KMS-11 (cell line): ENCODE measurements at regions not wholly inside any gene's neighbourhood (a gene's known extent, or its start where the extent isn't known, plus 50 kb on each side); places are given as distances from the start of the nearest gene placed in this dataset.

Experiments
- H2AFZ ChIP-seq: fragments of 200-600 bp; sonication (generic); 2 replicates; pipeline ENCODE4 v1.6.1; 2016; ENCODE audit warnings: antibody characterized with exemption, mixed run types, low read depth
- H3K27ac ChIP-seq: fragments of 200-600 bp; sonication (generic); 2 replicates; pipeline ENCODE4 v1.6.1; 2016; ENCODE audit warnings: mild to moderate bottlenecking, mixed run types
- H3K27me3 ChIP-seq: fragments of 200-600 bp; sonication (generic); 2 replicates; pipeline ENCODE4 v1.6.1; 2017; ENCODE audit warnings: mild to moderate bottlenecking, low read depth, mixed run types, moderate library complexity; ENCODE audit not compliant: insufficient read depth
- H3K36me3 ChIP-seq: fragments of 200-600 bp; sonication (generic); 2 replicates; pipeline ENCODE4 v1.6.1; 2017; ENCODE audit warnings: mild to moderate bottlenecking, mixed run types; ENCODE audit not compliant: insufficient read depth
- H3K4me1 ChIP-seq: fragments of 200-600 bp; sonication (generic); 2 replicates; pipeline ENCODE4 v1.6.1; 2016; ENCODE audit warnings: mild to moderate bottlenecking, low read depth, mixed run types; ENCODE audit not compliant: poor library complexity, severe bottlenecking
- H3K4me2 ChIP-seq: fragments of 200-600 bp; sonication (generic); 2 replicates; pipeline ENCODE4 v1.7.0; 2016; ENCODE audit warnings: mild to moderate bottlenecking, mixed run types
- H3K4me3 ChIP-seq: fragments of 200-600 bp; sonication (generic); IDR thresholded peaks from 2 replicates; pipeline ENCODE4 v1.6.1; 2017; ENCODE audit warnings: low read depth, low read length, mixed read lengths; ENCODE audit not compliant: insufficient read depth
- H3K79me2 ChIP-seq: fragments of 200-600 bp; sonication (generic); 2 replicates; pipeline ENCODE4 v1.6.1; 2016; ENCODE audit warnings: low read depth, mixed run types; ENCODE audit not compliant: insufficient read depth
- H3K9ac ChIP-seq: fragments of 200-600 bp; sonication (generic); 2 replicates; pipeline ENCODE4 v1.6.1; 2016; ENCODE audit warnings: mild to moderate bottlenecking, mixed run types
- H4K20me1 ChIP-seq: fragments of 200-600 bp; sonication (generic); 2 replicates; pipeline ENCODE4 v1.6.1; 2016; ENCODE audit warnings: mild to moderate bottlenecking, mixed run types; ENCODE audit not compliant: insufficient read depth
- TF ChIP-seq, protein P1 (sequence below): fragments of 200-600 bp; sonication (generic); conservative IDR thresholded peaks from 2 replicates; pipeline ENCODE4 v1.6.1; 2017; ENCODE audit warnings: low read depth, mild to moderate bottlenecking, antibody characterized with exemption, low read length, moderate library complexity, mixed read lengths

DNA sequence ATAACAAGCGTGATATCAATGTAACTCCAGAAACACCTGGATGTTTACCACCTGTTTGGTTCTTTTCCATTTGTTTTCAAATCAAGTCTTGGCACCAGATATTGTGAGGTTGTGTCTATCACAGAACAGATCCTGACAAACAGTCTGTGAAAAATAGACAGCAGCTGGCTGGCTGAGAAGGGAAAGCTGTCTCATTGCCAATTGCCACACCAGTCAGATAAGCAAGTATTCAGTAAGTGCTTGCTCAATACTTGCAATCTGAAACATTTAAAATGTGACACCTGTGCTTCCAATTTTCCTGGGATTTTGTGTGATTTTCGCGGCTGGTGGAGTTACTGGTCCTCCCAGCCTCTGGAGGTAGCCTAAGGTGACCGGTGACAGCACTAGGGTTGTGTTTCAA, 147.9 kb upstream of the MYO3A start:
- H3K9ac ChIP-seq: no peak overlapping the region
- no peaks in the 10 kb centered on the region for H3K79me2 ChIP-seq
- no peak overlapping the region for H2AFZ ChIP-seq
- H3K27me3 ChIP-seq: no peaks in the 10 kb centered on the region
- H3K4me2 ChIP-seq: no peak overlapping the region
- H4K20me1 ChIP-seq: no peaks in the 10 kb centered on the region
- H3K4me3 ChIP-seq: no peak overlapping the region
- no peak overlapping the region for H3K27ac ChIP-seq
- TF ChIP-seq, protein P1, sequence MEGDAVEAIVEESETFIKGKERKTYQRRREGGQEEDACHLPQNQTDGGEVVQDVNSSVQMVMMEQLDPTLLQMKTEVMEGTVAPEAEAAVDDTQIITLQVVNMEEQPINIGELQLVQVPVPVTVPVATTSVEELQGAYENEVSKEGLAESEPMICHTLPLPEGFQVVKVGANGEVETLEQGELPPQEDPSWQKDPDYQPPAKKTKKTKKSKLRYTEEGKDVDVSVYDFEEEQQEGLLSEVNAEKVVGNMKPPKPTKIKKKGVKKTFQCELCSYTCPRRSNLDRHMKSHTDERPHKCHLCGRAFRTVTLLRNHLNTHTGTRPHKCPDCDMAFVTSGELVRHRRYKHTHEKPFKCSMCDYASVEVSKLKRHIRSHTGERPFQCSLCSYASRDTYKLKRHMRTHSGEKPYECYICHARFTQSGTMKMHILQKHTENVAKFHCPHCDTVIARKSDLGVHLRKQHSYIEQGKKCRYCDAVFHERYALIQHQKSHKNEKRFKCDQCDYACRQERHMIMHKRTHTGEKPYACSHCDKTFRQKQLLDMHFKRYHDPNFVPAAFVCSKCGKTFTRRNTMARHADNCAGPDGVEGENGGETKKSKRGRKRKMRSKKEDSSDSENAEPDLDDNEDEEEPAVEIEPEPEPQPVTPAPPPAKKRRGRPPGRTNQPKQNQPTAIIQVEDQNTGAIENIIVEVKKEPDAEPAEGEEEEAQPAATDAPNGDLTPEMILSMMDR: no peak
- no peaks in the 10 kb centered on the region for H3K4me1 ChIP-seq
- H3K36me3 ChIP-seq: no peaks in the 10 kb centered on the region

DNA sequence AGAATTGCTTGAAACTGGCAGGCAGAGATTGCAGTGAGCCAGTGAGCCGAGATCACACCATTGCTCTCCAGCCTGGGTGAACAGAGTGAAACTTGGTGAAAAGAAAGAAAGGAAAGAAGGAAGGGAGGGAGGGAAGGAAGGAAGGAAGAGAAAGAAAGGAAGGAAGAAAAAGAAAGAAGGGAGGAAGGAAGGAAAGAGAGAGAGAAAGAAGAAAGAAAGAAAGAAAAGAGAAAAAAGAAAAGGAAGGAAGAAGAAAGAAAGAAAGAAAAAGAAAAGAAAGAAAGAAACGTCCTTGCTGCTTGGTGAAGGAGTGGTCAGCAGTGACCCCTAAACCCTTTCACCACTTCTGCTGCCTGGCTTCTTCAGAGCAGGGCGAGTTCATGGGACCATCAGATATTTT, 147.1 kb upstream of the MYO3A start:
- Histone ChIP-seq H3K4me3 (no peak overlapping the region), H3K36me3 (no peaks in the 10 kb centered on the region), H4K20me1 (no peaks in the 10 kb centered on the region), H2AFZ (no peak overlapping the region), H3K27ac (no peak overlapping the region), H3K79me2 (no peaks in the 10 kb centered on the region), H3K27me3 (no peaks in the 10 kb centered on the region), H3K4me2 (no peak overlapping the region), H3K9ac (no peak overlapping the region), H3K4me1 (no peaks in the 10 kb centered on the region)
- TF ChIP-seq, protein P1: no peak

DNA sequence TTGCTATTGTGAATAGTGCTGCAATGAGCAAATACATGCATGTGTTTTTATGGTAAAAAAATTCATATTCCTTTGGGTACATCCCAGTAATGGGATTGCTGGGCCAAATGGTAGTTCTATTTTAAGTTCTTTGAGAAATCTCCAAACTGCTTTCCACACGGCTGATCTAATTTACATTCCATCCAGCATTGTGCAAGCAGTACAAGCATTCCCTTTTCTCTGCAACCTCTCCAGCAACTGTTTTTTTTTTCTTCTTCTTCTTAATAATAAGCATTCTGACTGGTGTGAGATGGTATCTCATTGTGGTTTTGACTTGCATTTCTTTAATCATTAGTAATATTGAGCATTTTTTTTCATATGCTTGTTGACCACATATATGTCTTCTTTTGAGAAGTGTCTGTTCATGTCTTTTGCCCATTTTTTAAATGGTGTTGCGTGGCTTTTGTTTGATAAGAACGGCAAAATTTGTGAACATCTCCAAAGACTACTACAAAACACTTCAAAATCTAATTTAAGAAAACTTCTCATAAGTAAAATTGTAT, 136.1 kb upstream of the MYO3A start:
- Histone ChIP-seq H3K27me3 (no peaks in the 10 kb centered on the region), H2AFZ (no peak overlapping the region), H4K20me1 (no peaks in the 10 kb centered on the region), H3K4me1 (no peaks in the 10 kb centered on the region), H3K4me3 (no peak overlapping the region), H3K4me2 (no peak overlapping the region), H3K27ac (no peak overlapping the region), H3K79me2 (no peaks in the 10 kb centered on the region), H3K9ac (no peak overlapping the region), H3K36me3 (no peaks in the 10 kb centered on the region)
- TF ChIP-seq, protein P1: no peak

DNA sequence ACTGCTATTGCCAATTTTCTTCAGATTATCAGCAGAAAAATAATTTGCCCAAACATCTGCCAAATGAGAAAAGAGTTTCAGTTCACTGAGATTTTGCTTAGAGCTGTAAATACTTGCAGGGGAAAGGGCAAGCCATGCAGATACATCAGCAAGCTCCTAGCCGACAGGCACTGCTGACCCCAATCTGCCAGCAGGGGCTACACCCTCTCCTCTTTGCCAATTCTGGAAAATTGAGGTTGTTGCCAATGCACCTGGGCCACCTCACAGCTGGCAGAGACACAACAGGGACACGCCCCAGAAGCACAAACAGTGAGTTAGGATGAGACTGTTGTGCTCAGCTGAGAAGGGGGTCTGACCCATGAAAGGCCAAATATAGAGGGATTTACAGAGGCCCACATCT, 129.5 kb upstream of the MYO3A start:
- Histone ChIP-seq H3K4me1 (peaks cover 4% of the 10 kb centered on the region), H3K4me3 (no peak overlapping the region), H4K20me1 (no peaks in the 10 kb centered on the region), H3K9ac (no peak overlapping the region), H3K36me3 (no peaks in the 10 kb centered on the region), H3K79me2 (no peaks in the 10 kb centered on the region), H3K27ac (no peak overlapping the region), H2AFZ (no peak overlapping the region), H3K27me3 (no peaks in the 10 kb centered on the region), H3K4me2 (no peak overlapping the region)
- TF ChIP-seq, protein P1: no peak
